ENCODE measurements at regions not wholly inside any gene's neighbourhood (a gene's known extent, or its start where the extent isn't known, plus 50 kb on each side); places are given as distances from the start of the nearest gene placed in this dataset.

DNA sequence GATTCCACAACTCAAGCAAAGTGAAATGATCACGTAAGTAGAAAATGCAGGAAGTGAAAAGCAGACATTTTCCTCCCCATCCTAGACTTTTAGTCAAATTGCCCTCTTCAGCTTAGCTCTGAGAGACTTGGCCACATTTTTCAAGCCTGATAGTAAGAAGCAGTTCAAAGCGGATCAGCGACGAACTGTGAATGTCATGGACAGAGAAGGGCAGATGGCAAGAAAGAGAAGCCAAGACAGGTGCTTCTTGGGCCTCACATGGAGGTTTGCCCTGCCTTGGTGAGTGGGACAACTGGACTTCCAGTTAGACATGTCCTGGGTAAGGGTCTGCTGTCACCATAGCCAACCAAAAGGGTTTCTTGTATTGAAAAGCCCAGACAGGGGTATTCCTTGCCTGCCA lies 291.5 kb downstream of the MED10 start:
- no peaks in the 10 kb centered on the region for H3K27me3 ChIP-seq (ENCODE audit: insufficient read depth, poor library complexity, severe bottlenecking)
- no peak overlapping the region for H3K27ac ChIP-seq (replicated peaks)
- TF ChIP-seq GABPA (IDR thresholded peaks at IDR 0.05; ENCODE audit: low read depth) = no peak
- TF ChIP-seq, protein P1, sequence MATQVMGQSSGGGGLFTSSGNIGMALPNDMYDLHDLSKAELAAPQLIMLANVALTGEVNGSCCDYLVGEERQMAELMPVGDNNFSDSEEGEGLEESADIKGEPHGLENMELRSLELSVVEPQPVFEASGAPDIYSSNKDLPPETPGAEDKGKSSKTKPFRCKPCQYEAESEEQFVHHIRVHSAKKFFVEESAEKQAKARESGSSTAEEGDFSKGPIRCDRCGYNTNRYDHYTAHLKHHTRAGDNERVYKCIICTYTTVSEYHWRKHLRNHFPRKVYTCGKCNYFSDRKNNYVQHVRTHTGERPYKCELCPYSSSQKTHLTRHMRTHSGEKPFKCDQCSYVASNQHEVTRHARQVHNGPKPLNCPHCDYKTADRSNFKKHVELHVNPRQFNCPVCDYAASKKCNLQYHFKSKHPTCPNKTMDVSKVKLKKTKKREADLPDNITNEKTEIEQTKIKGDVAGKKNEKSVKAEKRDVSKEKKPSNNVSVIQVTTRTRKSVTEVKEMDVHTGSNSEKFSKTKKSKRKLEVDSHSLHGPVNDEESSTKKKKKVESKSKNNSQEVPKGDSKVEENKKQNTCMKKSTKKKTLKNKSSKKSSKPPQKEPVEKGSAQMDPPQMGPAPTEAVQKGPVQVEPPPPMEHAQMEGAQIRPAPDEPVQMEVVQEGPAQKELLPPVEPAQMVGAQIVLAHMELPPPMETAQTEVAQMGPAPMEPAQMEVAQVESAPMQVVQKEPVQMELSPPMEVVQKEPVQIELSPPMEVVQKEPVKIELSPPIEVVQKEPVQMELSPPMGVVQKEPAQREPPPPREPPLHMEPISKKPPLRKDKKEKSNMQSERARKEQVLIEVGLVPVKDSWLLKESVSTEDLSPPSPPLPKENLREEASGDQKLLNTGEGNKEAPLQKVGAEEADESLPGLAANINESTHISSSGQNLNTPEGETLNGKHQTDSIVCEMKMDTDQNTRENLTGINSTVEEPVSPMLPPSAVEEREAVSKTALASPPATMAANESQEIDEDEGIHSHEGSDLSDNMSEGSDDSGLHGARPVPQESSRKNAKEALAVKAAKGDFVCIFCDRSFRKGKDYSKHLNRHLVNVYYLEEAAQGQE (IDR thresholded peaks at IDR 0.05; ENCODE audit: insufficient replicate concordance, low read depth) = no peak
- no peak for TF ChIP-seq POLR2AphosphoS5 (IDR thresholded peaks at IDR 0.05; ENCODE audit: low read depth)
- no peak for TF ChIP-seq SPI1 (IDR thresholded peaks at IDR 0.05; ENCODE audit: borderline replicate concordance, low read depth)
- TF ChIP-seq, protein P2, sequence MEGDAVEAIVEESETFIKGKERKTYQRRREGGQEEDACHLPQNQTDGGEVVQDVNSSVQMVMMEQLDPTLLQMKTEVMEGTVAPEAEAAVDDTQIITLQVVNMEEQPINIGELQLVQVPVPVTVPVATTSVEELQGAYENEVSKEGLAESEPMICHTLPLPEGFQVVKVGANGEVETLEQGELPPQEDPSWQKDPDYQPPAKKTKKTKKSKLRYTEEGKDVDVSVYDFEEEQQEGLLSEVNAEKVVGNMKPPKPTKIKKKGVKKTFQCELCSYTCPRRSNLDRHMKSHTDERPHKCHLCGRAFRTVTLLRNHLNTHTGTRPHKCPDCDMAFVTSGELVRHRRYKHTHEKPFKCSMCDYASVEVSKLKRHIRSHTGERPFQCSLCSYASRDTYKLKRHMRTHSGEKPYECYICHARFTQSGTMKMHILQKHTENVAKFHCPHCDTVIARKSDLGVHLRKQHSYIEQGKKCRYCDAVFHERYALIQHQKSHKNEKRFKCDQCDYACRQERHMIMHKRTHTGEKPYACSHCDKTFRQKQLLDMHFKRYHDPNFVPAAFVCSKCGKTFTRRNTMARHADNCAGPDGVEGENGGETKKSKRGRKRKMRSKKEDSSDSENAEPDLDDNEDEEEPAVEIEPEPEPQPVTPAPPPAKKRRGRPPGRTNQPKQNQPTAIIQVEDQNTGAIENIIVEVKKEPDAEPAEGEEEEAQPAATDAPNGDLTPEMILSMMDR (IDR thresholded peaks at IDR 0.05; ENCODE audit: insufficient read depth, low read length) = no peak
- H3K4me3 ChIP-seq (replicated peaks; ENCODE audit: insufficient read depth, low read length) = no peak overlapping the region
- DNase-seq (ENCODE audit: low read depth in 1 of 2, low spot score in 1 of 2) = no peak

DNA sequence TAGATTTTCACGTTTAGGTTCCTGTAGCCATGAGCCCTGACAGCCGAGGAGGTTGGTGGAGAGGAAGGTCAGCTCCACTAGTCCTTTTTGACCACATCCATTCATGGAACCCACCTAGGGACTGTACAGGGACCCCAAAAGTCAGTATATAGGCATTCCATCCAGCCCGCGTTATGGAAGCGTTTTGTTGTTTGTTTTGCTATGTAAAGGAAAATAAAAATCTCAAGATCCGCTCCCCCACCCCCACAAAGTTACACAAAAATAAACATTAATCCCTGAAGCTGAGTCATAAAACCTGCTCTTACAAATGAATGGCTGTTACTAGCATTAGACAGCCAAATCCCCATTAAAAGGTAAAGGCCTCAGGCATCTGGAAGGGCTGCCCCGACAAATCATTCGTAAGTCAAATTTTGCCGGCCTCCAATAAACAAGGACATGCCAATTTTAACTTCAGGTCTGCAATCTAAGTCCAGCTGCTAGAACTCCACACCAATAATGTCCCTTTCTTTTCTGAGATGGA lies 292.9 kb downstream of the MED10 start:
- TF ChIP-seq GABPA (IDR thresholded peaks at IDR 0.05; ENCODE audit: low read depth) = no peak
- no peak for TF ChIP-seq POLR2AphosphoS5 (IDR thresholded peaks at IDR 0.05; ENCODE audit: low read depth)
- no peak for TF ChIP-seq SPI1 (IDR thresholded peaks at IDR 0.05; ENCODE audit: borderline replicate concordance, low read depth)
- TF ChIP-seq, protein P1 (IDR thresholded peaks at IDR 0.05; ENCODE audit: insufficient replicate concordance, low read depth) = no peak
- TF ChIP-seq, protein P2 (IDR thresholded peaks at IDR 0.05; ENCODE audit: insufficient read depth, low read length) = no peak
- no peak for DNase-seq (ENCODE audit: low read depth in 1 of 2, low spot score in 1 of 2)
- H3K4me3 ChIP-seq (replicated peaks; ENCODE audit: insufficient read depth, low read length) = no peak overlapping the region
- H3K27ac ChIP-seq (replicated peaks) = no peak overlapping the region
- no peaks in the 10 kb centered on the region for H3K27me3 ChIP-seq (ENCODE audit: insufficient read depth, poor library complexity, severe bottlenecking)

DNA sequence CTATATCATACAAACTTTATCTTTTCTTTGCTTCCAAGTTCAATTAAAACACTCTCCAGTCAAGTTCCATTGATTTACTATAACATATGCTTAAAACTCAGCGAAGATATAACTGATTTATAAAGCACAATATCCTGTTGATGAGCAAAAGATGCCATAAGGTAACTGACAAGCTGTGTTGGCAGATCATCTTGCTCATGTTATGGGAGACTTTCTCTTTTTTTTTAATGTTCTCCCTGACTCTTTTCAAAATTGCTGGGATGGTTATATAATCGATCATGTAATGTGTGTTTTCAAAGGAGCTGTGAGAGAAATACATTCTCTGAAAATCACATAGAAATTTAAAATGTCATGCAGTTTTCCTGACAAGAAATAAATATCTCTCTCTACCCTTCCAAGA lies 293.5 kb downstream of the MED10 start:
- H3K27ac ChIP-seq (replicated peaks) = no peak overlapping the region
- no peaks in the 10 kb centered on the region for H3K27me3 ChIP-seq (ENCODE audit: insufficient read depth, poor library complexity, severe bottlenecking)
- no peak for TF ChIP-seq SPI1 (IDR thresholded peaks at IDR 0.05; ENCODE audit: borderline replicate concordance, low read depth)
- TF ChIP-seq GABPA (IDR thresholded peaks at IDR 0.05; ENCODE audit: low read depth) = no peak
- TF ChIP-seq, protein P2 (IDR thresholded peaks at IDR 0.05; ENCODE audit: insufficient read depth, low read length) = no peak
- TF ChIP-seq POLR2AphosphoS5 (IDR thresholded peaks at IDR 0.05; ENCODE audit: low read depth) = no peak
- TF ChIP-seq, protein P1 (IDR thresholded peaks at IDR 0.05; ENCODE audit: insufficient replicate concordance, low read depth) = no peak
- DNase-seq (ENCODE audit: low read depth in 1 of 2, low spot score in 1 of 2) = no peak
- no peak overlapping the region for H3K4me3 ChIP-seq (replicated peaks; ENCODE audit: insufficient read depth, low read length)

Measured in HL-60 (cell line).